Nucleus accumbens (tissue), 56 donors: ENCODE measurements at regions not wholly inside any gene's neighbourhood (a gene's known extent, or its start where the extent isn't known, plus 50 kb on each side); places are given as distances from the start of the nearest gene placed in this dataset.

ENCODE experiments used
- DNase-seq, 56 donors: peaks; one replicate each; lab custom pipeline; 2025; lab: John Stamatoyannopoulos, UW

GRCh38 chr17:70834039-70834438 lies 664.7 kb downstream of the KCNJ2 start:
- no peak for DNase-seq

- no peak for DNase-seq
Observed at GRCh38 chr17:70848785-70849184, 679.5 kb downstream of the KCNJ2 start.

GRCh38 chr17:70855401-70856054 lies 686.2 kb downstream of the KCNJ2 start:
- no peak for DNase-seq

- no peak for DNase-seq
Observed at GRCh38 chr17:70857351-70857750, 688.0 kb downstream of the KCNJ2 start.

GRCh38 chr17:70859829-70860228 lies 690.5 kb downstream of the KCNJ2 start:
- DNase-seq = no peak

GRCh38 chr17:70862295-70862694 lies 693.0 kb downstream of the KCNJ2 start:
- no peak for DNase-seq

GRCh38 chr17:70863436-70864248 lies 694.3 kb downstream of the KCNJ2 start:
- DNase-seq = no peak

- DNase-seq = no peak
Observed at GRCh38 chr17:70865993-70866804, 696.9 kb downstream of the KCNJ2 start.

GRCh38 chr17:70868149-70868548 lies 698.8 kb downstream of the KCNJ2 start:
- no peak for DNase-seq

GRCh38 chr17:70869402-70870085 lies 700.2 kb downstream of the KCNJ2 start:
- DNase-seq = no peak

- DNase-seq = no peak
Observed at GRCh38 chr17:70871180-70871818, 702.0 kb downstream of the KCNJ2 start.

GRCh38 chr17:70872103-70872502 lies 702.8 kb downstream of the KCNJ2 start:
- no peak for DNase-seq

- DNase-seq = no peak
Observed at GRCh38 chr17:70875729-70876310, 706.5 kb downstream of the KCNJ2 start.

GRCh38 chr17:70878879-70879278 lies 709.5 kb downstream of the KCNJ2 start:
- no peak for DNase-seq

- no peak for DNase-seq
Observed at GRCh38 chr17:70879401-70879800, 710.1 kb downstream of the KCNJ2 start.

GRCh38 chr17:70881093-70881492 lies 711.8 kb downstream of the KCNJ2 start:
- DNase-seq = no peak

GRCh38 chr17:70882504-70882903 lies 713.2 kb downstream of the KCNJ2 start:
- DNase-seq = no peak

GRCh38 chr17:70886648-70887047 lies 717.3 kb downstream of the KCNJ2 start:
- no peak for DNase-seq

GRCh38 chr17:70888324-70888723 lies 719.0 kb downstream of the KCNJ2 start:
- DNase-seq = no peak

- DNase-seq = no peak
Observed at GRCh38 chr17:70891306-70891705, 722.0 kb downstream of the KCNJ2 start.
